HepG2 (cell line): ENCODE measurements at regions not wholly inside any gene's neighbourhood (a gene's known extent, or its start where the extent isn't known, plus 50 kb on each side); places are given as distances from the start of the nearest gene placed in this dataset.

Experiments
- FOXP1 ChIP-seq, 2 experiments: fragments of 450-650 bp in 1 of 2; IDR thresholded peaks; 2 replicates each; pipeline ENCODE4 v1.6.1; 2017 to 2018; ENCODE audit warnings: antibody characterized with exemption in 1 of 2
- GABPA ChIP-seq, 2 experiments: IDR thresholded peaks; 2 replicates each; pipeline ENCODE4 v1.6.1; 2011 to 2016; ENCODE audit warnings: low read depth in 2 of 2, low read length in 1 of 2, missing biosample characterization in 1 of 2, missing genetic modification characterization in 1 of 2
- MEIS2 ChIP-seq: sonication (generic); formaldehyde crosslinking; IDR thresholded peaks from 2 replicates; pipeline ENCODE4 v1.9.0; 2021; ENCODE audit warnings: mild to moderate bottlenecking, missing genetic modification reagents
- ONECUT2 ChIP-seq: sonication (generic); formaldehyde crosslinking; IDR thresholded peaks from 2 replicates; pipeline ENCODE4 v1.4.0; 2020; ENCODE audit warnings: missing genetic modification reagents
- POLR2AphosphoS5 ChIP-seq: IDR thresholded peaks from 2 replicates; pipeline ENCODE4 v1.6.1; 2012; ENCODE audit warnings: low read depth, low read length
- SPEN ChIP-seq: sonication (generic); formaldehyde crosslinking; IDR thresholded peaks from 2 replicates; pipeline ENCODE4 v1.5.1; 2020; ENCODE audit warnings: low read depth, mild to moderate bottlenecking, missing genetic modification reagents
- ZFAT ChIP-seq: sonication (generic); formaldehyde crosslinking; conservative IDR thresholded peaks from 2 replicates; pipeline ENCODE4 v1.8.1; 2023; ENCODE audit warnings: missing genetic modification reagents, inconsistent platforms
- ZNF326 ChIP-seq: sonication (generic); formaldehyde crosslinking; IDR thresholded peaks from 2 replicates; pipeline ENCODE4 v1.4.0; 2020; ENCODE audit warnings: missing genetic modification reagents, borderline replicate concordance
- ZNF572 ChIP-seq: sonication (generic); formaldehyde crosslinking; IDR thresholded peaks from 2 replicates; pipeline ENCODE4 v1.5.1; 2020; ENCODE audit warnings: mild to moderate bottlenecking, missing genetic modification reagents
- ZNF7 ChIP-seq: IDR thresholded peaks from 2 replicates; pipeline ENCODE4 v1.6.1; 2016; ENCODE audit warnings: missing biosample characterization, missing genetic modification reagents
- ZNF891 ChIP-seq: sonication (generic); formaldehyde crosslinking; IDR thresholded peaks from 2 replicates; pipeline ENCODE4 v1.5.0; 2020; ENCODE audit warnings: mild to moderate bottlenecking, missing genetic modification reagents
- TF ChIP-seq, protein P1 (sequence below): sonication (generic); formaldehyde crosslinking; IDR thresholded peaks from 2 replicates; pipeline ENCODE4 v1.5.0; 2020; ENCODE audit warnings: missing genetic modification reagents, mild to moderate bottlenecking, borderline replicate concordance
- TF ChIP-seq, protein P2 (sequence below): fragments of 450-650 bp; IDR thresholded peaks from 2 replicates; pipeline ENCODE4 v1.6.1; 2016
- TF ChIP-seq, protein P3 (sequence below), 2 experiments: IDR thresholded peaks; 2 replicates each; pipeline ENCODE4 v1.6.1; 2011 to 2012; ENCODE audit warnings: low read length in 2 of 2, borderline replicate concordance in 1 of 2, low read depth in 1 of 2, mild to moderate bottlenecking in 1 of 2, moderate library complexity in 1 of 2
- TF ChIP-seq, protein P4 (sequence below): sonication (generic); formaldehyde crosslinking; IDR thresholded peaks from 2 replicates; pipeline ENCODE4 v1.8.0; 2022; ENCODE audit warnings: missing genetic modification reagents, mild to moderate bottlenecking, moderate library complexity, borderline replicate concordance
- TF ChIP-seq, protein P5 (sequence below): sonication (generic); formaldehyde crosslinking; IDR thresholded peaks from 2 replicates; pipeline ENCODE4 v1.4.0; 2020; ENCODE audit warnings: low read depth, mild to moderate bottlenecking, missing genetic modification reagents
- TF ChIP-seq, protein P6 (sequence below): IDR thresholded peaks from 2 replicates; pipeline ENCODE4 v1.6.1; 2016; ENCODE audit warnings: missing compliant biosample characterization, missing genetic modification reagents, borderline replicate concordance

DNA sequence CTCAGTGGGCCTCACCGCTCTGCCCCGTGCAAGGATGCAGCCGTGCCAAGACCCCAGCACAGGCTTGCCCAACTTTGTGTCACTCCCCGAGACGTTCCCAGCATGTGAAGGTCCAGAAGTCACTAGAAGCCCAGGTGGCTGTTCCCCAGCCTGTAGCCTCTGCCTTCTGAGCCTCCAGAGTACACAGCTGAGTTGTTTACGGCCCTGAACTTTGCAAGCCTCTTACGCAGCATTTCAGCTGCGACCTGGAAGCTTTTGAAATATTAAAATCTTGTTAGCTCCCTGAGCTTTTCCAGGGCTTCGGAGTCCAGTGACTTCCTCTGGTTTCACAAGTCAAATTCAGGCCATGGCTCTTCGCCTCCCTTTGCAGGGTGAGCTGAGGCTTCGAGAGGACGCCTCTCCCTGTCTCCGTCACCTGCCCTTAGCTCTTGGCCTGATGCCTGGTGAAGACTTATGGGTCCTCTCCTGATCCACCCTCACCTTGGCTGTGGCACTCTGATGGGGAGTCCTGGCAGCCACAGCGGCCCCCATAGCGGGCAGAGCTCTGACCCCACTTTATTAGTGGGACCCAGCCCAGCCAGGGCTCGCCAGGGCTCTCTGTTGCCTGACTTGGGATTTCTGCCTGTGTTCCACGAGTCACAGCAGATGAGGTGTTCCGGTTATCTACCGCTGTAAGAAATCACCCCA lies 76.5 kb upstream of the HPCAL1 start (continued):
- TF ChIP-seq, protein P1, sequence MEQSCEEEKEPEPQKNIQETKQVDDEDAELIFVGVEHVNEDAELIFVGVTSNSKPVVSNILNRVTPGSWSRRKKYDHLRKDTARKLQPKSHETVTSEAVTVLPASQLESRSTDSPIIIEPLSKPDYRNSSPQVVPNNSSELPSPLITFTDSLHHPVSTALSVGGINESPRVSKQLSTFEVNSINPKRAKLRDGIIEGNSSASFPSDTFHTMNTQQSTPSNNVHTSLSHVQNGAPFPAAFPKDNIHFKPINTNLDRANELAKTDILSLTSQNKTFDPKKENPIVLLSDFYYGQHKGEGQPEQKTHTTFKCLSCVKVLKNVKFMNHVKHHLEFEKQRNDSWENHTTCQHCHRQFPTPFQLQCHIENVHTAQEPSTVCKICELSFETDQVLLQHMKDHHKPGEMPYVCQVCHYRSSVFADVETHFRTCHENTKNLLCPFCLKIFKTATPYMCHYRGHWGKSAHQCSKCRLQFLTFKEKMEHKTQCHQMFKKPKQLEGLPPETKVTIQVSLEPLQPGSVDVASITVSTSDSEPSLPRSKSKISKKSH (CRISPR knock-in tag): 0 out of 2 replicates have a peak, but pooled peaks have one; percentile 8
- TF ChIP-seq, protein P2, sequence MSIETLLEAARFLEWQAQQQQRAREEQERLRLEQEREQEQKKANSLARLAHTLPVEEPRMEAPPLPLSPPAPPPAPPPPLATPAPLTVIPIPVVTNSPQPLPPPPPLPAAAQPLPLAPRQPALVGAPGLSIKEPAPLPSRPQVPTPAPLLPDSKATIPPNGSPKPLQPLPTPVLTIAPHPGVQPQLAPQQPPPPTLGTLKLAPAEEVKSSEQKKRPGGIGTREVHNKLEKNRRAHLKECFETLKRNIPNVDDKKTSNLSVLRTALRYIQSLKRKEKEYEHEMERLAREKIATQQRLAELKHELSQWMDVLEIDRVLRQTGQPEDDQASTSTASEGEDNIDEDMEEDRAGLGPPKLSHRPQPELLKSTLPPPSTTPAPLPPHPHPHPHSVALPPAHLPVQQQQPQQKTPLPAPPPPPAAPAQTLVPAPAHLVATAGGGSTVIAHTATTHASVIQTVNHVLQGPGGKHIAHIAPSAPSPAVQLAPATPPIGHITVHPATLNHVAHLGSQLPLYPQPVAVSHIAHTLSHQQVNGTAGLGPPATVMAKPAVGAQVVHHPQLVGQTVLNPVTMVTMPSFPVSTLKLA: no peak
- TF ChIP-seq, protein P3, sequence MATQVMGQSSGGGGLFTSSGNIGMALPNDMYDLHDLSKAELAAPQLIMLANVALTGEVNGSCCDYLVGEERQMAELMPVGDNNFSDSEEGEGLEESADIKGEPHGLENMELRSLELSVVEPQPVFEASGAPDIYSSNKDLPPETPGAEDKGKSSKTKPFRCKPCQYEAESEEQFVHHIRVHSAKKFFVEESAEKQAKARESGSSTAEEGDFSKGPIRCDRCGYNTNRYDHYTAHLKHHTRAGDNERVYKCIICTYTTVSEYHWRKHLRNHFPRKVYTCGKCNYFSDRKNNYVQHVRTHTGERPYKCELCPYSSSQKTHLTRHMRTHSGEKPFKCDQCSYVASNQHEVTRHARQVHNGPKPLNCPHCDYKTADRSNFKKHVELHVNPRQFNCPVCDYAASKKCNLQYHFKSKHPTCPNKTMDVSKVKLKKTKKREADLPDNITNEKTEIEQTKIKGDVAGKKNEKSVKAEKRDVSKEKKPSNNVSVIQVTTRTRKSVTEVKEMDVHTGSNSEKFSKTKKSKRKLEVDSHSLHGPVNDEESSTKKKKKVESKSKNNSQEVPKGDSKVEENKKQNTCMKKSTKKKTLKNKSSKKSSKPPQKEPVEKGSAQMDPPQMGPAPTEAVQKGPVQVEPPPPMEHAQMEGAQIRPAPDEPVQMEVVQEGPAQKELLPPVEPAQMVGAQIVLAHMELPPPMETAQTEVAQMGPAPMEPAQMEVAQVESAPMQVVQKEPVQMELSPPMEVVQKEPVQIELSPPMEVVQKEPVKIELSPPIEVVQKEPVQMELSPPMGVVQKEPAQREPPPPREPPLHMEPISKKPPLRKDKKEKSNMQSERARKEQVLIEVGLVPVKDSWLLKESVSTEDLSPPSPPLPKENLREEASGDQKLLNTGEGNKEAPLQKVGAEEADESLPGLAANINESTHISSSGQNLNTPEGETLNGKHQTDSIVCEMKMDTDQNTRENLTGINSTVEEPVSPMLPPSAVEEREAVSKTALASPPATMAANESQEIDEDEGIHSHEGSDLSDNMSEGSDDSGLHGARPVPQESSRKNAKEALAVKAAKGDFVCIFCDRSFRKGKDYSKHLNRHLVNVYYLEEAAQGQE (IDR thresholded peaks at IDR 0.05; ENCODE audit: borderline replicate concordance in 1 of 2, low read depth in 1 of 2, low read length in 2 of 2): no peak
- TF ChIP-seq ONECUT2 (CRISPR knock-in tag): no peak
- peak; percentile 60; the same call in 1 of the 2 replicates for TF ChIP-seq ZNF572 (CRISPR knock-in tag)
- no peak for TF ChIP-seq ZNF7
- TF ChIP-seq MEIS2 (CRISPR knock-in tag): no peak
- TF ChIP-seq, protein P4, sequence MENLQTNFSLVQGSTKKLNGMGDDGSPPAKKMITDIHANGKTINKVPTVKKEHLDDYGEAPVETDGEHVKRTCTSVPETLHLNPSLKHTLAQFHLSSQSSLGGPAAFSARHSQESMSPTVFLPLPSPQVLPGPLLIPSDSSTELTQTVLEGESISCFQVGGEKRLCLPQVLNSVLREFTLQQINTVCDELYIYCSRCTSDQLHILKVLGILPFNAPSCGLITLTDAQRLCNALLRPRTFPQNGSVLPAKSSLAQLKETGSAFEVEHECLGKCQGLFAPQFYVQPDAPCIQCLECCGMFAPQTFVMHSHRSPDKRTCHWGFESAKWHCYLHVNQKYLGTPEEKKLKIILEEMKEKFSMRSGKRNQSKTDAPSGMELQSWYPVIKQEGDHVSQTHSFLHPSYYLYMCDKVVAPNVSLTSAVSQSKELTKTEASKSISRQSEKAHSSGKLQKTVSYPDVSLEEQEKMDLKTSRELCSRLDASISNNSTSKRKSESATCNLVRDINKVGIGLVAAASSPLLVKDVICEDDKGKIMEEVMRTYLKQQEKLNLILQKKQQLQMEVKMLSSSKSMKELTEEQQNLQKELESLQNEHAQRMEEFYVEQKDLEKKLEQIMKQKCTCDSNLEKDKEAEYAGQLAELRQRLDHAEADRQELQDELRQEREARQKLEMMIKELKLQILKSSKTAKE (CRISPR knock-in tag): no peak
- no peak for TF ChIP-seq POLR2AphosphoS5
- TF ChIP-seq ZFAT (CRISPR knock-in tag): no peak
- TF ChIP-seq ZNF326 (CRISPR knock-in tag): no peak
- TF ChIP-seq GABPA (IDR thresholded peaks at IDR 0.05; ENCODE audit: low read depth, low read length): no peak
- TF ChIP-seq GABPA (CRISPR knock-in tag; IDR thresholded peaks at IDR 0.05; ENCODE audit: low read depth): peak; percentile 22; the same call in 1 of the 2 replicates
- TF ChIP-seq, protein P5, sequence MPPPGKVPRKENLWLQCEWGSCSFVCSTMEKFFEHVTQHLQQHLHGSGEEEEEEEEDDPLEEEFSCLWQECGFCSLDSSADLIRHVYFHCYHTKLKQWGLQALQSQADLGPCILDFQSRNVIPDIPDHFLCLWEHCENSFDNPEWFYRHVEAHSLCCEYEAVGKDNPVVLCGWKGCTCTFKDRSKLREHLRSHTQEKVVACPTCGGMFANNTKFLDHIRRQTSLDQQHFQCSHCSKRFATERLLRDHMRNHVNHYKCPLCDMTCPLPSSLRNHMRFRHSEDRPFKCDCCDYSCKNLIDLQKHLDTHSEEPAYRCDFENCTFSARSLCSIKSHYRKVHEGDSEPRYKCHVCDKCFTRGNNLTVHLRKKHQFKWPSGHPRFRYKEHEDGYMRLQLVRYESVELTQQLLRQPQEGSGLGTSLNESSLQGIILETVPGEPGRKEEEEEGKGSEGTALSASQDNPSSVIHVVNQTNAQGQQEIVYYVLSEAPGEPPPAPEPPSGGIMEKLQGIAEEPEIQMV: no peak
- TF ChIP-seq FOXP1 (IDR thresholded peaks at IDR 0.05): no peak
- TF ChIP-seq FOXP1 (CRISPR knock-in tag; IDR thresholded peaks at IDR 0.05): peak; percentile 71
- TF ChIP-seq SPEN (CRISPR knock-in tag): peak; percentile 52; the same call in 1 of the 2 replicates
- TF ChIP-seq, protein P6, sequence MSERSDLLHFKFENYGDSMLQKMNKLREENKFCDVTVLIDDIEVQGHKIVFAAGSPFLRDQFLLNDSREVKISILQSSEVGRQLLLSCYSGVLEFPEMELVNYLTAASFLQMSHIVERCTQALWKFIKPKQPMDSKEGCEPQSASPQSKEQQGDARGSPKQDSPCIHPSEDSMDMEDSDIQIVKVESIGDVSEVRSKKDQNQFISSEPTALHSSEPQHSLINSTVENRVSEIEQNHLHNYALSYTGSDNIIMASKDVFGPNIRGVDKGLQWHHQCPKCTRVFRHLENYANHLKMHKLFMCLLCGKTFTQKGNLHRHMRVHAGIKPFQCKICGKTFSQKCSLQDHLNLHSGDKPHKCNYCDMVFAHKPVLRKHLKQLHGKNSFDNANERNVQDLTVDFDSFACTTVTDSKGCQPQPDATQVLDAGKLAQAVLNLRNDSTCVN: peak; percentile 59; the same call in 1 of the 2 replicates
- no peak for TF ChIP-seq ZNF891
